ENCODE measurements at regions not wholly inside any gene's neighbourhood (a gene's known extent, or its start where the extent isn't known, plus 50 kb on each side); places are given as distances from the start of the nearest gene placed in this dataset.

DNA sequence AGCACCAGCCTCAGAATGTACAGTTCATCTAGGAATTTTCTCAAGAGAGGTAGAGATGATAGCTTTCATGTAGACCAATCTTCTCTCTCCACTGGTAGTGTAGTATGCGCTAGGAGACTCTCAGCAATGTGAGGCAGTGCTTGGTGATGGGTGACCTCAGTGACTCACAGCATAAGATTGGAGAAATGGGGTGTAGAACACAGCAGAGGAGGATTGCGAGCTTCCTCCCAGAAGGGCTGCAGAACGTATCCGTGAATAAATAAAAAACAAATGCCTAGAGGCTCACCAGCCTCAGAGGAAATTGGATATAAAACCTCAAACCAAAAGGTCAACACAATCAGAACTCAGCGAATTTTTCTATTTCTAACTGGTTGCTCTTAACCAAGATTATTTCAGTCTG lies 182.9 kb upstream of the RXFP2 start:
- TF ChIP-seq, protein P1, sequence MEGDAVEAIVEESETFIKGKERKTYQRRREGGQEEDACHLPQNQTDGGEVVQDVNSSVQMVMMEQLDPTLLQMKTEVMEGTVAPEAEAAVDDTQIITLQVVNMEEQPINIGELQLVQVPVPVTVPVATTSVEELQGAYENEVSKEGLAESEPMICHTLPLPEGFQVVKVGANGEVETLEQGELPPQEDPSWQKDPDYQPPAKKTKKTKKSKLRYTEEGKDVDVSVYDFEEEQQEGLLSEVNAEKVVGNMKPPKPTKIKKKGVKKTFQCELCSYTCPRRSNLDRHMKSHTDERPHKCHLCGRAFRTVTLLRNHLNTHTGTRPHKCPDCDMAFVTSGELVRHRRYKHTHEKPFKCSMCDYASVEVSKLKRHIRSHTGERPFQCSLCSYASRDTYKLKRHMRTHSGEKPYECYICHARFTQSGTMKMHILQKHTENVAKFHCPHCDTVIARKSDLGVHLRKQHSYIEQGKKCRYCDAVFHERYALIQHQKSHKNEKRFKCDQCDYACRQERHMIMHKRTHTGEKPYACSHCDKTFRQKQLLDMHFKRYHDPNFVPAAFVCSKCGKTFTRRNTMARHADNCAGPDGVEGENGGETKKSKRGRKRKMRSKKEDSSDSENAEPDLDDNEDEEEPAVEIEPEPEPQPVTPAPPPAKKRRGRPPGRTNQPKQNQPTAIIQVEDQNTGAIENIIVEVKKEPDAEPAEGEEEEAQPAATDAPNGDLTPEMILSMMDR (IDR thresholded peaks at IDR 0.05): no peak
- TF ChIP-seq POLR2A (IDR thresholded peaks at IDR 0.05): no peak

Data from esophagus squamous epithelium (tissue), 4 donors.